NCI-H2029 treated with DMSO at 0.1 percent for 48 hours (cell line): ENCODE measurements at regions not wholly inside any gene's neighbourhood (a gene's known extent, or its start where the extent isn't known, plus 50 kb on each side); places are given as distances from the start of the nearest gene placed in this dataset.

Source experiments
- DNase-seq: peaks from one replicate; lab custom pipeline; 2025; lab: John Stamatoyannopoulos, UW

- DNase-seq, result peak; percentile 48
Observed at GRCh38 chr1:36542962-36543515, 60.3 kb upstream of the CSF3R start.

GRCh38 chr1:36542024-36542961 lies 59.6 kb upstream of the CSF3R start:
- peak; percentile 82 for DNase-seq

GRCh38 chr1:36540056-36540455 lies 57.3 kb upstream of the CSF3R start:
- DNase-seq, result no peak

- DNase-seq, result no peak
Observed at GRCh38 chr1:36539526-36539925, 56.8 kb upstream of the CSF3R start.

GRCh38 chr1:36537991-36538390 lies 55.3 kb upstream of the CSF3R start:
- DNase-seq, result no peak

- no peak for DNase-seq
Observed at GRCh38 chr1:36537190-36537768, 54.6 kb upstream of the CSF3R start.

- DNase-seq, result no peak
Observed at GRCh38 chr1:36536727-36537126, 54.0 kb upstream of the CSF3R start.

- no peak for DNase-seq
Observed at GRCh38 chr1:36534711-36535412, 52.1 kb upstream of the CSF3R start.

- DNase-seq, result no peak
Observed at GRCh38 chr1:36533897-36534296, 51.2 kb upstream of the CSF3R start.

GRCh38 chr1:36532810-36533401 lies 50.2 kb upstream of the CSF3R start:
- no peak for DNase-seq
